ENCODE measurements at regions not wholly inside any gene's neighbourhood (a gene's known extent, or its start where the extent isn't known, plus 50 kb on each side); places are given as distances from the start of the nearest gene placed in this dataset.

GRCh38 chr2:15812187-15812780 is 128.1 kb upstream of the MYCN start:
- no peak for TF ChIP-seq CTCF (IDR thresholded peaks at IDR 0.05)
- TF ChIP-seq EP300 (IDR thresholded peaks at IDR 0.05; ENCODE audit: low read depth) = no peak
- no peak for TF ChIP-seq POLR2AphosphoS5 (IDR thresholded peaks at IDR 0.05)
- TF ChIP-seq POLR2A (IDR thresholded peaks at IDR 0.05) = no peak

All from transverse colon (tissue), 4 donors.